ENCODE measurements at regions not wholly inside any gene's neighbourhood (a gene's known extent, or its start where the extent isn't known, plus 50 kb on each side); places are given as distances from the start of the nearest gene placed in this dataset.
"Not testable (repeated sequence)": the region's sequence is repeated elsewhere in the genome, so short reads cannot be mapped to it uniquely, and the experiment has no call there.

- DNase-seq (ENCODE audit: low spot score, unreplicated experiment) = no peak
- no peaks in the 10 kb centered on the region for H3K36me3 Mint-ChIP-seq (ENCODE audit: insufficient read depth)
- H3K9me3 Mint-ChIP-seq (ENCODE audit: low read depth) = no peaks in the 10 kb centered on the region
- no peak overlapping the region for H3K4me3 Mint-ChIP-seq (ENCODE audit: low read depth)
- no peak overlapping the region for H3K27ac Mint-ChIP-seq
- no peak for TF ChIP-seq CTCF (IDR thresholded peaks at IDR 0.05; ENCODE audit: unreplicated experiment)
- H3K4me1 Mint-ChIP-seq (ENCODE audit: low read depth) = no peaks in the 10 kb centered on the region
- H3K27me3 Mint-ChIP-seq = no peaks in the 10 kb centered on the region
Measured at GRCh38 chr4:30024526-30024925, 695.6 kb upstream of the PCDH7 start.

GRCh38 chr4:30028826-30029225 lies 691.3 kb upstream of the PCDH7 start:
- Mint-ChIP-seq H3K4me3 (ENCODE audit: low read depth) (no peak overlapping the region), H3K36me3 (ENCODE audit: insufficient read depth) (no peaks in the 10 kb centered on the region), H3K27ac (no peak overlapping the region), H3K27me3 (no peaks in the 10 kb centered on the region), H3K9me3 (ENCODE audit: low read depth) (no peaks in the 10 kb centered on the region), H3K4me1 (ENCODE audit: low read depth) (peaks cover 7% of the 10 kb centered on the region)
- DNase-seq (ENCODE audit: low spot score, unreplicated experiment) = no peak
- no peak for TF ChIP-seq CTCF (IDR thresholded peaks at IDR 0.05; ENCODE audit: unreplicated experiment)

- no peak overlapping the region for H3K4me3 Mint-ChIP-seq (ENCODE audit: low read depth)
- H3K27ac Mint-ChIP-seq = no peak overlapping the region
- DNase-seq (ENCODE audit: low spot score, unreplicated experiment) = no peak
- no peaks in the 10 kb centered on the region for H3K27me3 Mint-ChIP-seq
- no peaks in the 10 kb centered on the region for H3K9me3 Mint-ChIP-seq (ENCODE audit: low read depth)
- no peaks in the 10 kb centered on the region for H3K4me1 Mint-ChIP-seq (ENCODE audit: low read depth)
- no peaks in the 10 kb centered on the region for H3K36me3 Mint-ChIP-seq (ENCODE audit: insufficient read depth)
- no peak for TF ChIP-seq CTCF (IDR thresholded peaks at IDR 0.05; ENCODE audit: unreplicated experiment)
Measured at GRCh38 chr4:30056016-30056766, 664.0 kb upstream of the PCDH7 start.

GRCh38 chr4:30068234-30068633 lies 651.9 kb upstream of the PCDH7 start:
- H3K4me3 Mint-ChIP-seq (ENCODE audit: low read depth) = no peak overlapping the region
- no peaks in the 10 kb centered on the region for H3K36me3 Mint-ChIP-seq (ENCODE audit: insufficient read depth)
- TF ChIP-seq CTCF (IDR thresholded peaks at IDR 0.05; ENCODE audit: unreplicated experiment) = no peak
- no peak overlapping the region for H3K27ac Mint-ChIP-seq
- no peaks in the 10 kb centered on the region for H3K4me1 Mint-ChIP-seq (ENCODE audit: low read depth)
- no peaks in the 10 kb centered on the region for H3K27me3 Mint-ChIP-seq
- H3K9me3 Mint-ChIP-seq (ENCODE audit: low read depth) = no peaks in the 10 kb centered on the region
- no peak for DNase-seq (ENCODE audit: low spot score, unreplicated experiment)

GRCh38 chr4:30073011-30073710 lies 647.0 kb upstream of the PCDH7 start:
- no peaks in the 10 kb centered on the region for H3K36me3 Mint-ChIP-seq (ENCODE audit: insufficient read depth)
- H3K27me3 Mint-ChIP-seq = no peaks in the 10 kb centered on the region
- no peak for TF ChIP-seq CTCF (IDR thresholded peaks at IDR 0.05; ENCODE audit: unreplicated experiment)
- no peaks in the 10 kb centered on the region for H3K9me3 Mint-ChIP-seq (ENCODE audit: low read depth)
- no peak overlapping the region for H3K4me3 Mint-ChIP-seq (ENCODE audit: low read depth)
- H3K27ac Mint-ChIP-seq = no peak overlapping the region
- DNase-seq (ENCODE audit: low spot score, unreplicated experiment) = no peak
- H3K4me1 Mint-ChIP-seq (ENCODE audit: low read depth) = no peaks in the 10 kb centered on the region

GRCh38 chr4:30092420-30093128 lies 627.6 kb upstream of the PCDH7 start:
- DNase-seq (ENCODE audit: low spot score, unreplicated experiment); H3K4me3 Mint-ChIP-seq (ENCODE audit: low read depth); H3K36me3 Mint-ChIP-seq (ENCODE audit: insufficient read depth); H3K9me3 Mint-ChIP-seq (ENCODE audit: low read depth); H3K27ac Mint-ChIP-seq; H3K4me1 Mint-ChIP-seq (ENCODE audit: low read depth); H3K27me3 Mint-ChIP-seq: not testable (repeated sequence)
